ENCODE measurements at regions not wholly inside any gene's neighbourhood (a gene's known extent, or its start where the extent isn't known, plus 50 kb on each side); places are given as distances from the start of the nearest gene placed in this dataset.

DNA sequence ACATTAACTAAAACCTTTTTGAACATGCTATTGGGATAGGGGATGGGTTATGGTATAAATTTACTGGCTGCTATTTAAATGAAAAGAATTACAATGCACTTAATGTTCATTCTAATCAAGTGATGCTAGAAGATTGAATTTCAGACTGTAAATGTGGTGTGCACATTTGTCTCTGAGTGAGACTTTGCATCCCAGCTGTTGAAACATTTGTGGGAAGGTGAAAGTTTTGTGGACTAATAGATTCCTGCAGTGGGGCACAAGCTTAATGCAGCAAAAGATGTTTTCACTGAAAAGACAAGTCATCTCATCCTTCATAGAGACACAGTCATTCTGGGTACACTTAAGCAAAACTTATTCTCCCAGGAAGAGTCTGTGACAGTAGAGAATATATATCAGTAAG is 323.6 kb downstream of the NFIB start:
- DNase-seq: no peak

GRCh38 chr9:13988944-13989343 is 325.0 kb downstream of the NFIB start:
- DNase-seq: no peak

- DNase-seq: no peak
Measured at GRCh38 chr9:13983607-13984006, 330.3 kb downstream of the NFIB start.

DNA sequence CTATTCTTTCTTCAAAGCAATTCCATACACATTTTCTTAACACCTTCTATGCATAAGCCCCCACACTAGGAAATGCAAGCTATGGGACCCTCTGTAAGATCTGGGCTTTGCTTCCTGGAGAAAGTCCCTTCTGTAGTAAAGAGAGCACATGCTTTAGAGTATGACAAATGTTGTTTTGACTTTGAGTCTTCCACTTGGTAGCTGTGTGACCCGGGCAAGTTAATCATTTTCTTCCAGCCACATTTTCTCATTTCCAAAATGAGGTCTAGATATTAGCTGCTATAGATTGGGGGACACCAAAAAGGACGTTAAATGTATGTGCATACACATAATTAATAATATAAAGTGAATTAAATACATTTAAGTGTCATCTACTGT is 334.0 kb downstream of the NFIB start:
- no peak for DNase-seq

GRCh38 chr9:13975611-13976290 is 338.2 kb downstream of the NFIB start:
- DNase-seq: no peak

- no peak for DNase-seq
Measured at GRCh38 chr9:13974891-13975290, 339.1 kb downstream of the NFIB start.

- DNase-seq: no peak
Measured at GRCh38 chr9:13971966-13972655, 341.8 kb downstream of the NFIB start.

- DNase-seq: no peak
Measured at GRCh38 chr9:13971415-13971814, 342.5 kb downstream of the NFIB start.

DNA sequence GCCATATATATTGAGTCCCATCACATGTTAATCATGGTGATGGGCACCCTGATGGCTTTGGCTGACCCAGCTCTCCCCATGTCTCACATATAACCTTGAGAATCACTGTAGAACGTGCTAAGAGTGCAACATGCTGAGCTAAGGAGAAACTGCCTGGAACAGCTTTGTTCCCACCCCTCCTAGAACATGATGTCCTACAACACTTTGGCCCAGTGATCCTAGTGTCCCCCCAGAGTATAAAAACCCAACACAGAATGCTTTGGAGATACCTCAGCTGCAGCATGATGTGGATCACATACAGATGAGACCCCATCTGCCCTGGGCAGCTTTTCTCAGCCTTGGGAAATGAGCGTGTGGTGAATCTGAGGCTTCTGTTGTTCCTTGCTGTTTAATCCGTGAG is 343.5 kb downstream of the NFIB start:
- DNase-seq: no peak

DNA sequence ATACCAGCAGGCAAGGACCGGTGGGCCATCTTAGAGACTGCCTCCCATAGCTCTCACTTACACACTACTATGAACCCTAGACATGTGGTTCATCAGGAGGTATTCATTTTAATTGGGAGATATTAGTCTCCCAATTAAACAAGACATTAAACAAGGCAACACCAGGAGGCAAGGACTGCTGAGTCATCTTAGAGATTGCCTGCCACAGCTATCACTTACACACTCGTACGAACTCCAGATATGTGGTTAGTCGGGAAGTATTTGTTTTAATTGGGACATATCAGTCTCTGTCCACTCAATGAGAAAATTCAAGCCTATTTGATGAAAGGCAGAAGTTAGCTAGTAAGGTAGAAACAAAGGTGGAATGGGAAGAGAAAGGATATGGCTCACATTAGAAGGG is 343.9 kb downstream of the NFIB start:
- DNase-seq: no peak

GRCh38 chr9:13967438-13967837 is 346.5 kb downstream of the NFIB start:
- no peak for DNase-seq

- DNase-seq: no peak
Measured at GRCh38 chr9:13967011-13967410, 346.9 kb downstream of the NFIB start.

- no peak for DNase-seq
Measured at GRCh38 chr9:13963005-13963653, 350.8 kb downstream of the NFIB start.

- DNase-seq: no peak
Measured at GRCh38 chr9:13962006-13962405, 351.9 kb downstream of the NFIB start.

GRCh38 chr9:13960011-13960765 is 353.8 kb downstream of the NFIB start:
- no peak for DNase-seq

GRCh38 chr9:13958672-13959071 is 355.3 kb downstream of the NFIB start:
- no peak for DNase-seq

GRCh38 chr9:13957089-13957488 is 356.9 kb downstream of the NFIB start:
- no peak for DNase-seq

- no peak for DNase-seq
Measured at GRCh38 chr9:13956107-13956506, 357.8 kb downstream of the NFIB start.

GRCh38 chr9:13952906-13953305 is 361.0 kb downstream of the NFIB start:
- DNase-seq: no peak

GRCh38 chr9:13948037-13948436 is 365.9 kb downstream of the NFIB start:
- DNase-seq: no peak

- DNase-seq: no peak
Measured at GRCh38 chr9:13943176-13943575, 370.8 kb downstream of the NFIB start.

DNA sequence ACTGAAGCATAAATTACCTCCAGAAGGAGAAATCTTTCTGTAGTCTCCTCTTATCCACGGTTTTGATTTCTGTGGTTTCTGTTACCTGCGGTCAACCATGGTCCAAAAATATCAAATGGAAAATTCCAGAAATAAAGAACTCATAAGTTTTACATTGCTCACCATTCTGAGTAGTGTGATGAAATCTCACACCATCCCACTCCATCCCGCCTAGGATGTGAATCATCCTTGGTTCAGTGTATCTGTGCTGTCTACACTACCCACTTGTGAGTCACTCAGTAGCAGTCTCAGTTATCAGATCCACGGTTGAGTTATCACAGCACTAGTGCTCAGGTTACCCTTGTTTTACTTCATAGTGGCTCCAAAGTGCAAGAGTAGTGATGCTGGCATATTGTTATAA is 371.2 kb downstream of the NFIB start:
- DNase-seq: no peak

GRCh38 chr9:13942201-13942600 is 371.7 kb downstream of the NFIB start:
- no peak for DNase-seq

- DNase-seq: no peak
Measured at GRCh38 chr9:13941714-13942113, 372.2 kb downstream of the NFIB start.
